Thymus (tissue), 11 donors: ENCODE measurements at regions not wholly inside any gene's neighbourhood (a gene's known extent, or its start where the extent isn't known, plus 50 kb on each side); places are given as distances from the start of the nearest gene placed in this dataset.

Experiments used
- DNase-seq, 9 donors: peaks; one replicate each; pipeline ENCODE4 v3.0.0-alpha.2; 2013; ENCODE audit warnings: low spot score in 9 of 9, low read depth in 6 of 9, missing footprints in 1 of 9
- H3K27ac ChIP-seq, 2 donors: one replicate each; pipeline ENCODE4 v1.5.1; 2013; ENCODE audit warnings: control low read depth in 1 of 2, low read depth in 1 of 2, low read length in 1 of 2, mild to moderate bottlenecking in 1 of 2, moderate library complexity in 1 of 2
- H3K27me3 ChIP-seq, 2 donors: one replicate each; pipeline ENCODE4 v1.5.1; 2013; ENCODE audit warnings: low read length in 1 of 2; ENCODE audit not compliant: control insufficient read depth in 2 of 2, insufficient read depth in 1 of 2
- H3K36me3 ChIP-seq, 2 donors: one replicate each; pipeline ENCODE4 v1.5.1; 2013; ENCODE audit warnings: low read length in 1 of 2, mild to moderate bottlenecking in 1 of 2, moderate library complexity in 1 of 2; ENCODE audit not compliant: control insufficient read depth in 2 of 2, insufficient read depth in 2 of 2
- H3K4me1 ChIP-seq, 2 donors: one replicate each; pipeline ENCODE4 v1.5.1; 2013; ENCODE audit warnings: low read length in 2 of 2; ENCODE audit not compliant: control insufficient read depth in 2 of 2, insufficient read depth in 2 of 2
- H3K4me3 ChIP-seq, 2 donors: one replicate each; pipeline ENCODE4 v1.5.1; 2013; ENCODE audit warnings: low read length in 2 of 2, control low read depth in 1 of 2, mild to moderate bottlenecking in 1 of 2
- H3K9me3 ChIP-seq, 2 donors: one replicate each; pipeline ENCODE4 v1.5.1; 2013; ENCODE audit warnings: low read length in 1 of 2, mild to moderate bottlenecking in 1 of 2; ENCODE audit not compliant: control insufficient read depth in 2 of 2, insufficient read depth in 1 of 2
- WGBS: extraction: QIAGEN DNeasy Blood & Tissue Kit; methylation state at CpG from one replicate; pipeline ENCODE4 v1.1.7; 2013; 5-methylcytosine and 5-hydroxymethylcytosine counted together
- donor health status: healthy.

DNA sequence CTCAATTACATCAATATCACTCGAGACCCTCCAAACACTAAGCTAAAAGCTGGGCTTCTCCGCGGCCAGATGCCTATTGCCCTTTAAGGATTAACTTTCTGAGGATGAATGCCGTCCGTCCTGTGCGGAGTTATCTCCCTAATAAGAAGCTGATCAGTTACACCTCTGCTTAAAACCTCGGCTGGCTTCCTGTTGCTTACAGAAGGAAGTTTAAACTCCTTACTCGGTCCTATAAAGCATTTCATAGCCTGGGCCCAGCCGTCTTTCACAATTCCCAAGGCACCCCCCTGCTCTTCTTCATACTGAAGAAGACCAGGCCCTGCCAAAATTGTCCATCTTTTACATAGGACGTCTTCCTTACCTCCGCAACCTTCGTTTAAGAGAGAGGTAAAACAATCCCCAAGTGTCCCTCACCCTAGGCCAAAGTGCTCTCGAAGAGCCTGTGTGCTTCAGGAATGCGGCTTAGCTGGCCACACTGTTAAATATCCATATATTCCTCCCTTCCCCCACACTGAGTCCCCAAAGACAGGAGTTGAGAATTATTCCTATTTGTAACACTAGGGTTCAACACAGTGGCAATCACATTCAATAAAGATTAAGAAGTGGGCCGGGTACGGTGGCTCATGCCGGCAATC lies 112.6 kb upstream of the IRX5 start:
- no peak overlapping the region for H3K4me3 ChIP-seq

DNA sequence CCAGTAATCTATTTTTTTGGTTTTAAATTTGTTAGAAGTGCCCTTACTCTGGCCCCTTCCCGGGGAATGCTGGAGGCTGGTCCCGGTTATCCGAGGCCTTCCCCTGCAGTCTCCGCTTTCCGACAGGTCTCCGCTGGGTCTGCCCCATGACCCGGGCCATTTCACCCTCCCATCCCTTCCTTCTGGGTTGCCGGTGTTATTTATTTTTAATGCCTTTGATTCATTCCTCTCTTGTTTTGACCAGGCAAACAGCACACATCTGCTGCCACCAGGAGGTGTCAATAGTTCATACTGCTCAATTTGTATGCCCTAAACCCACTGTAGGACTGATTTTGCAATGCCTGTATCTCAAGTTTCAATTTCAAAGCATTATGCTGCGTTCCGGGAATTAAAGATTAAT lies 113.2 kb upstream of the IRX5 start:
- Histone ChIP-seq H3K9me3 (no peaks in the 10 kb centered on the region), H3K4me1 (no peaks in the 10 kb centered on the region), H3K27ac (no peak overlapping the region), H3K36me3 (no peaks in the 10 kb centered on the region), H3K4me3 (no peak overlapping the region), H3K27me3 (no peaks in the 10 kb centered on the region)
- WGBS: 78% methylated on average over 10 of the region's 10 CpGs
- peak in 1 of 9 donors; percentile 3 for DNase-seq

More for the DNA sequence above, 112.6 kb upstream of the IRX5 start:
- WGBS: 67% methylated on average over 17 of the region's 17 CpGs
- no peaks in the 10 kb centered on the region for H3K9me3 ChIP-seq
- H3K4me1 ChIP-seq: no peaks in the 10 kb centered on the region
- H3K27me3 ChIP-seq: no peaks in the 10 kb centered on the region
- no peak overlapping the region for H3K27ac ChIP-seq
- H3K36me3 ChIP-seq: no peaks in the 10 kb centered on the region
- no peak for DNase-seq

DNA sequence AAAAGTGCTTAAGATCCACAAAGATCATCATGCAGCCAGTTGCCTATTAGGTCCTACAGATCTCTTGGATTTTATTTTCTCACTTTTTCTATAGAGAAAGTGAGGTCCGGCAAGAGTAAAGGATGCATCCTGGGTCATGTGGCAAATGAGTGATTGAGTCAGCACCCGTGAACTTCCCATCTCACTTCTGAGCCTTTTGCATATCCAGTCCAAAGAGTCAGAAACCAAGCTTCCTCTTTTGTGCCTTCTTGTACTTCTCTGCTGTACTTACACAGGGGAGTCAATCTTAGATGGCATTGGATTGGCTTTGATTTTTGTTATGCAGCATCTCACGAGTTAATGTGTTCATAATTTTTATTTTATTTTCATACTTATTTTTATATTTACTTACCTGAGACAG lies 114.2 kb upstream of the IRX5 start:
- 25% methylated on average over 3 of the region's 3 CpGs for WGBS
- H3K27me3 ChIP-seq: no peaks in the 10 kb centered on the region
- H3K4me1 ChIP-seq: no peaks in the 10 kb centered on the region
- H3K9me3 ChIP-seq: no peaks in the 10 kb centered on the region
- no peaks in the 10 kb centered on the region for H3K36me3 ChIP-seq
- DNase-seq: no peak
- H3K27ac ChIP-seq: no peak overlapping the region
- H3K4me3 ChIP-seq: no peak overlapping the region

DNA sequence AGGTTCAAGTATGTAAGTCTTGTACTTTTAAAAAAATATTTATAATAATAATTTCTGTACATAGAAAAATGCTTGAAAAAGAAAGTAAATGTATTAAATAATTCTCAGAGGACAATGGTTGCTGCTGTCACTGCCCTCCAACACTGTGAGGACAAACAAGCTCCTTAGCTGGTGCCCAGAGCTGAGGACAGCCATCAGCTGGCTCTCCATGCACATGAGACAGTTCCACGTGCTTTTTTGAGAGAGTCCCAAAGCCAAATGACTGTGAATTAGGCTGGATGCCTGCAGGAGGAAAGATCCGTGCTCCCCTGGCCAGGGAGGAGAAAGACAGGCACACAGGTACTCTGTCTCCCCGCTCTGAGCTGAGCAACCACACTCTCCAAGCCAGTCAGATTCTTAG lies 115.5 kb upstream of the IRX5 start:
- WGBS: 87% methylated on average over 3 of the region's 3 CpGs
- H3K4me3 ChIP-seq: no peak overlapping the region

DNA sequence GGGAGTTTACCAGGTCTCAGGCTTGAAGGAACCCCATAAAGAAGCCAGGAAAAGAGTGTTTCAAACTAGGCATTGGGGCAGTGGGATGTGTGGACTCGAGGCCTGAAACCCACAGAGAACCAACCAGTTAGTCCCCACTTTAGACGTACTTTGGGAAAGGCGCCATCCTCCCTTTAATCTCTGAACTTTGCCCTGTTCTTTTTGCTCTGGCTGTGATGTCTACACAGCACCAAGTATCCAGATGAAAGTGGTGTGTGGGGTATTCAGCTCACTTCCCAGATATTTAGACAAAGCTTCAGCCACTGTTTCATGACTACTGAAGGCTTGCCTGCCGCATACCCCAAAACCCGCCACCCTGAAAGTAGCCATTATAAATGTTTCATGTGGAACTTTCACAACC lies 116.9 kb upstream of the IRX5 start:
- Histone ChIP-seq H3K27ac (no peak overlapping the region), H3K9me3 (no peaks in the 10 kb centered on the region), H3K27me3 (no peaks in the 10 kb centered on the region), H3K4me3 (no peak overlapping the region), H3K4me1 (no peaks in the 10 kb centered on the region), H3K36me3 (no peaks in the 10 kb centered on the region)
- whole genome bisulfite sequencing: 94% methylated on average over 5 of the region's 5 CpGs
- DNase-seq: no peak

More for the DNA sequence above, 115.5 kb upstream of the IRX5 start:
- Histone ChIP-seq H3K27me3 (no peaks in the 10 kb centered on the region), H3K36me3 (no peaks in the 10 kb centered on the region), H3K27ac (no peak overlapping the region), H3K4me1 (no peaks in the 10 kb centered on the region), H3K9me3 (no peaks in the 10 kb centered on the region)
- no peak for DNase-seq

DNA sequence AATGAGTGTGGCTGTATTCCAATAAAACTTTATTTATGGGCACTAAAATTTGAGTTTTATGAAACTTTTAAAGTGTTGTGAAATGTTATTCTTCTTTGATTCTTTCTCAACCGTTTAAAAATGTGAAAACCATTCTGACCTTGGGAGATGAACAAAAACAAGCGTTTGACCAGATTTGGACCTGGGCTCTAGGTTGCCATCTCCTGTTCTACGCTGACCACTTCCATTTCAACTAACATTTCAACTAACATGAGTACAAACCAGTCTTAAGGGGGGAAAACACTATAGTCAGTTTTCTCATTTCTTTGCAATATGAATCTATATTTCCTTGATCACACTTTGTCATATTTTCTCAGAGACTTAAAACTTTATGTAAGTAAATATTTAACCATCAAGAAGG lies 118.4 kb upstream of the IRX5 start:
- Histone ChIP-seq H3K27ac (no peak overlapping the region), H3K4me1 (no peaks in the 10 kb centered on the region), H3K4me3 (no peak overlapping the region), H3K27me3 (no peaks in the 10 kb centered on the region), H3K36me3 (no peaks in the 10 kb centered on the region), H3K9me3 (no peaks in the 10 kb centered on the region)
- WGBS: 60% methylated on average over 3 of the region's 3 CpGs
- no peak for DNase-seq

DNA sequence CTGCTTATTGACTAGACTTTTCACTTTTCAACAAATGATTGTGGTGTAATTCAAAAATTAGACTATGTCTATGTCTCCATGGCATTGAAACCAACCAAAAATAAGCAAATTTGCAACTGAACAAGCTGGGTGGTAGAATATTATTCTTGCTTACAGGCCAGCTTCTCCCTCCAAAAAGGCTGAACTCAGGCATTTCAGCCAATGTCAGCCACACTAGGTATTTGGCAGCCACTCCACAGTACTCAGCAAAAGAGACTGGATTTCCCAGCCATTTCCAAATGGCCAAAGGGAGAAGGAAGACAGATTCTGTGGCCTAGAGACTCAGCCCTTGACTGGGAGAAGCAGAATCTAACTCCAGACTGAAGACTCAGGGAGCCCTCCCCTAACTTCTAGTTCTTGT lies 121.8 kb upstream of the IRX5 start:
- no peaks in the 10 kb centered on the region for H3K9me3 ChIP-seq
- no peak overlapping the region for H3K27ac ChIP-seq
- no peak for DNase-seq
- H3K36me3 ChIP-seq: no peaks in the 10 kb centered on the region
- H3K27me3 ChIP-seq: no peaks in the 10 kb centered on the region
- no peaks in the 10 kb centered on the region for H3K4me1 ChIP-seq
- H3K4me3 ChIP-seq: no peak overlapping the region

DNA sequence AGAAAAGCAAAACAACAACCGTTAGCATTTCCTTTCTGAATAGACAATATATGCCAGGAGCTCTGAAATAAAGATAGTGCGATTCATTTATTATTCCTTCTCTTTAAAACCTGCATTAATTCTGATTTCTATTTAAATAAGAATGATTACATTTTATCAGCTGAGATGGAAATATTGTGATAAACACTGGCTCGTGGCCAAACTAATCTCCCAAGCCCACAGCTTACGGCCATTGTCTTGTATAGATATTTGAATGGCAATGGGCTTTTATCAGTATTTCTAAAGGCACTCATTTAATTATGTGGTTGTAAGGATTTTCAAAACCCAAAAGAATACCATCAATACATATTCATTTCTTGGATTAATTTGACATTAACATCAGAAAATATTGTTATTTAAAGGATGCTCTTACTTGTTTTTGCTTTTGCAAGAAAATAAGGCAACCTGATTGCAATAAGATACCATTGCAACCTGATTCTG lies 123.7 kb upstream of the IRX5 start:
- no peak for DNase-seq
- Histone ChIP-seq H3K4me3 (no peak overlapping the region), H3K9me3 (no peaks in the 10 kb centered on the region), H3K4me1 (no peaks in the 10 kb centered on the region), H3K27ac (no peak overlapping the region), H3K36me3 (no peaks in the 10 kb centered on the region), H3K27me3 (no peaks in the 10 kb centered on the region)
- 94% methylated on average over 4 of the region's 4 CpGs for WGBS

DNA sequence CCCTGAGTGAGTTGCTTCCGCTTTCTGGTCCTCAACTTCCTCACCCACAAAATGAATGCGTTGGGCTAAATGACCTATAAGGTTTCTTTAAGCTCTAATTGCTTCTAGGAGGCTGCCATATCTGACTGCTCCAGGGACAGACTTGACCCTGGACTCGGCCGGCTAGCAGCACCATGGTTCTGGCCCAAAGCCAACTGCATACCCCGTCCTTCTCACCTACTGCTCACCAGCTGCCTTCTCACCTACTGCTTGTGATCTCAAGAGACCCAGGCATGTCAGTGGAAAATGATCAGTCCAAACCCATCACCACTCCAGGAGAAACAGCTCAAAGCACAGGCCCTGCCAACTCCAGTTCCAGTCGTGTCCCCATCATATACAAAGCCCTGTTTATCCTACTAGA lies 124.3 kb upstream of the IRX5 start:
- no peaks in the 10 kb centered on the region for H3K9me3 ChIP-seq
- WGBS: 90% methylated on average over 6 of the region's 6 CpGs
- H3K27ac ChIP-seq: no peak overlapping the region
- no peaks in the 10 kb centered on the region for H3K36me3 ChIP-seq
- no peaks in the 10 kb centered on the region for H3K4me1 ChIP-seq
- H3K4me3 ChIP-seq: no peak overlapping the region
- DNase-seq: no peak
- H3K27me3 ChIP-seq: no peaks in the 10 kb centered on the region

DNA sequence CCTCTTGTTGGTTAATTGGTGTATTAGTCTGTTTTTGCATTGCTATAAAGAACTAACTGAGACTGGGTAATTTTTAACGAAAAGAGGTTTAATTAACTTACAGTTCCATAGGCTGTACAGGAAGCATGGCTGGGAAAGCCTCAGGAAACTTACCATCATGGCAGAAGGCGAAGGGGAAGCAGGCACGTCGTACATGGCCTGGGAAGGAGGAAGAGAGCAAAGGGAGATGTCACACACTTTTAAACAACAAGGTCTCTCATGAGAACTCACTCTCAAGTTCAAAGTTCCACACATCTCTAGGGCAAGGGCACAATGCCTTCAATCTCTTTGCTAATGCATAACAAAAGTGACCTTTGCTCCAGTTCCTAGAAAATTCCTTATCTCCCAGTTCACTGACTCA lies 125.0 kb upstream of the IRX5 start:
- Histone ChIP-seq H3K9me3 (no peaks in the 10 kb centered on the region), H3K4me1 (no peaks in the 10 kb centered on the region), H3K27me3 (no peaks in the 10 kb centered on the region), H3K27ac (no peak overlapping the region), H3K4me3 (no peak overlapping the region), H3K36me3 (no peaks in the 10 kb centered on the region)
- DNase-seq: no peak
- WGBS: 81% methylated on average over 4 of the region's 4 CpGs
